Neural cell (in vitro differentiated cells): ENCODE measurements at regions not wholly inside any gene's neighbourhood (a gene's known extent, or its start where the extent isn't known, plus 50 kb on each side); places are given as distances from the start of the nearest gene placed in this dataset.
"Not testable (repeated sequence)": the region's sequence is repeated elsewhere in the genome, so short reads cannot be mapped to it uniquely, and the experiment has no call there.

Experiments used
- H2AFZ ChIP-seq: fragments of 200-600, 300-800 bp; sonication (generic), shearing (Covaris generic); 2 replicates; pipeline ENCODE4 v1.6.0; 2014; ENCODE audit warnings: low read depth, mild to moderate bottlenecking, antibody characterized with exemption, low read length, moderate library complexity
- H3F3A ChIP-seq: fragments of 200-600 bp; shearing (Covaris generic); 2 replicates; pipeline ENCODE4 v1.6.1; 2016; ENCODE audit warnings: mild to moderate bottlenecking, moderate library complexity, mixed read lengths, antibody characterized with exemption, low read length; ENCODE audit not compliant: insufficient read depth, poor library complexity, severe bottlenecking
- H3K27ac ChIP-seq: fragments of 200-600, 300-800 bp; sonication (generic), shearing (Covaris generic); 2 replicates; pipeline ENCODE4 v1.5.1; 2014; ENCODE audit warnings: mild to moderate bottlenecking, low read length, moderate library complexity
- H3K27me3 ChIP-seq: fragments of 300-800, 200-600 bp; sonication (generic), shearing (Covaris generic); 2 replicates; pipeline ENCODE4 v1.6.0; 2014; ENCODE audit warnings: mild to moderate bottlenecking, low read depth, low read length, moderate library complexity; ENCODE audit not compliant: insufficient read depth
- H3K36me3 ChIP-seq: fragments of 300-800, 200-600 bp; sonication (generic), shearing (Covaris generic); 2 replicates; pipeline ENCODE4 v1.5.1; 2014; ENCODE audit warnings: mild to moderate bottlenecking, antibody characterized with exemption, low read length, moderate library complexity; ENCODE audit not compliant: insufficient read depth
- H3K4me2 ChIP-seq: fragments of 300-800, 200-600 bp; sonication (generic), shearing (Covaris generic); 2 replicates; pipeline ENCODE4 v1.6.0; 2014; ENCODE audit warnings: mild to moderate bottlenecking, low read length
- H3K4me3 ChIP-seq: fragments of 300-800, 200-600 bp; sonication (generic), shearing (Covaris generic); 2 replicates; pipeline ENCODE4 v1.5.1; 2014; ENCODE audit warnings: mild to moderate bottlenecking, low read length, moderate library complexity
- H3K79me2 ChIP-seq: fragments of 200-600 bp; shearing (Covaris generic); replicated peaks from 2 replicates; pipeline ENCODE4 v1.6.0; 2014; ENCODE audit warnings: mild to moderate bottlenecking, low read length, moderate library complexity; ENCODE audit not compliant: insufficient read depth
- H3K9ac ChIP-seq: fragments of 300-800, 200-600 bp; sonication (generic), shearing (Covaris generic); 2 replicates; pipeline ENCODE4 v1.6.1; 2016; ENCODE audit warnings: mild to moderate bottlenecking, low read length, mixed read lengths
- H3K9me2 ChIP-seq: fragments of 200-600 bp; shearing (Covaris generic); 2 replicates; pipeline ENCODE4 v1.6.1; 2016; ENCODE audit warnings: mild to moderate bottlenecking, low read length, mixed read lengths; ENCODE audit not compliant: insufficient read depth
- H3K9me3 ChIP-seq: fragments of 200-600, 300-800 bp; sonication (generic), shearing (Covaris generic); 2 replicates; pipeline ENCODE4 v1.6.1; 2016; ENCODE audit warnings: mild to moderate bottlenecking, mixed run types, low read length, moderate library complexity, mixed read lengths
- H4K20me1 ChIP-seq: fragments of 200-600 bp; shearing (Covaris generic); 2 replicates; pipeline ENCODE4 v1.6.1; 2016; ENCODE audit warnings: mild to moderate bottlenecking, mixed run types; ENCODE audit not compliant: insufficient read depth
- EP300 ChIP-seq: fragments of 450-650 bp; conservative IDR thresholded peaks from 2 replicates; pipeline ENCODE4 v1.6.1; 2014; ENCODE audit warnings: antibody characterized with exemption, mild to moderate bottlenecking, moderate library complexity; ENCODE audit not compliant: poor library complexity, severe bottlenecking
- EZH2 ChIP-seq: fragments of 200-600, 300-800 bp; shearing (Covaris generic), sonication (generic); IDR thresholded peaks from 2 replicates; pipeline ENCODE4 v1.6.1; 2014; ENCODE audit warnings: antibody characterized with exemption, low read length, borderline replicate concordance, mild to moderate bottlenecking; ENCODE audit not compliant: insufficient read depth, poor library complexity, severe bottlenecking
- MXI1 ChIP-seq: fragments of 450-650 bp; conservative IDR thresholded peaks from 2 replicates; pipeline ENCODE4 v1.6.1; 2014; ENCODE audit warnings: antibody characterized with exemption, mild to moderate bottlenecking; ENCODE audit not compliant: poor library complexity, severe bottlenecking
- POLR2AphosphoS5 ChIP-seq: IDR thresholded peaks from 2 replicates; pipeline ENCODE4 v1.6.1; 2012
- RAD21 ChIP-seq: fragments of 450-650 bp; conservative IDR thresholded peaks from 2 replicates; pipeline ENCODE4 v1.6.1; 2014; ENCODE audit warnings: antibody characterized with exemption, mild to moderate bottlenecking, moderate library complexity
- REST ChIP-seq: IDR thresholded peaks from 2 replicates; pipeline ENCODE4 v1.6.1; 2012; ENCODE audit warnings: borderline replicate concordance
- SMC3 ChIP-seq: fragments of 450-650 bp; conservative IDR thresholded peaks from 2 replicates; pipeline ENCODE4 v1.6.1; 2014; ENCODE audit warnings: antibody characterized with exemption, mild to moderate bottlenecking, moderate library complexity; ENCODE audit not compliant: poor library complexity
- TAF1 ChIP-seq: IDR thresholded peaks from 2 replicates; pipeline ENCODE4 v1.6.1; 2012; ENCODE audit warnings: low read depth
- TF ChIP-seq, protein P1 (sequence below): fragments of 450-650 bp; IDR thresholded peaks from 2 replicates; pipeline ENCODE4 v1.5.1; 2014; ENCODE audit warnings: antibody characterized with exemption, mild to moderate bottlenecking, moderate library complexity; ENCODE audit not compliant: poor library complexity, severe bottlenecking

- Histone ChIP-seq H3K27me3 (no peaks in the 10 kb centered on the region), H3K27ac (no peak overlapping the region), H3K4me3 (no peak overlapping the region), H3K79me2 (no peaks in the 10 kb centered on the region), H3F3A (no peaks in the 10 kb centered on the region), H3K9ac (no peak overlapping the region), H3K9me2 (no peaks in the 10 kb centered on the region), H2AFZ (no peak overlapping the region), H3K9me3 (no peaks in the 10 kb centered on the region), H4K20me1 (no peaks in the 10 kb centered on the region), H3K4me2 (no peak overlapping the region), H3K36me3 (no peaks in the 10 kb centered on the region)
- TF ChIP-seq EP300 (no peak), POLR2AphosphoS5 (no peak), RAD21 (no peak)
Observed at GRCh38 chr10:125235093-125236069, 75.0 kb upstream of the CTBP2 start.

GRCh38 chr10:125234576-125234975 lies 74.2 kb upstream of the CTBP2 start:
- H4K20me1 ChIP-seq, H3K36me3 ChIP-seq, H3K9me3 ChIP-seq, H3K9me2 ChIP-seq, H2AFZ ChIP-seq, H3K27me3 ChIP-seq, H3K4me2 ChIP-seq, H3F3A ChIP-seq, H3K9ac ChIP-seq, H3K79me2 ChIP-seq, H3K27ac ChIP-seq, H3K4me3 ChIP-seq: not testable (repeated sequence)

- H3K4me3 ChIP-seq = no peak overlapping the region
- H3K9me2 ChIP-seq = no peaks in the 10 kb centered on the region
- TF ChIP-seq RAD21 (no peak), REST (no peak), EZH2 (no peak), TAF1 (no peak), MXI1 (no peak), SMC3 (no peak)
- TF ChIP-seq, protein P1, sequence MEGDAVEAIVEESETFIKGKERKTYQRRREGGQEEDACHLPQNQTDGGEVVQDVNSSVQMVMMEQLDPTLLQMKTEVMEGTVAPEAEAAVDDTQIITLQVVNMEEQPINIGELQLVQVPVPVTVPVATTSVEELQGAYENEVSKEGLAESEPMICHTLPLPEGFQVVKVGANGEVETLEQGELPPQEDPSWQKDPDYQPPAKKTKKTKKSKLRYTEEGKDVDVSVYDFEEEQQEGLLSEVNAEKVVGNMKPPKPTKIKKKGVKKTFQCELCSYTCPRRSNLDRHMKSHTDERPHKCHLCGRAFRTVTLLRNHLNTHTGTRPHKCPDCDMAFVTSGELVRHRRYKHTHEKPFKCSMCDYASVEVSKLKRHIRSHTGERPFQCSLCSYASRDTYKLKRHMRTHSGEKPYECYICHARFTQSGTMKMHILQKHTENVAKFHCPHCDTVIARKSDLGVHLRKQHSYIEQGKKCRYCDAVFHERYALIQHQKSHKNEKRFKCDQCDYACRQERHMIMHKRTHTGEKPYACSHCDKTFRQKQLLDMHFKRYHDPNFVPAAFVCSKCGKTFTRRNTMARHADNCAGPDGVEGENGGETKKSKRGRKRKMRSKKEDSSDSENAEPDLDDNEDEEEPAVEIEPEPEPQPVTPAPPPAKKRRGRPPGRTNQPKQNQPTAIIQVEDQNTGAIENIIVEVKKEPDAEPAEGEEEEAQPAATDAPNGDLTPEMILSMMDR = no peak
- H3K9ac ChIP-seq = no peak overlapping the region
- H3K79me2 ChIP-seq = no peaks in the 10 kb centered on the region
- H3K27me3 ChIP-seq = no peaks in the 10 kb centered on the region
- H3K36me3 ChIP-seq = no peaks in the 10 kb centered on the region
- no peak overlapping the region for H2AFZ ChIP-seq
- H3K9me3 ChIP-seq = no peaks in the 10 kb centered on the region
- no peak overlapping the region for H3K4me2 ChIP-seq
- H3F3A ChIP-seq = no peaks in the 10 kb centered on the region
- no peaks in the 10 kb centered on the region for H4K20me1 ChIP-seq
- H3K27ac ChIP-seq = no peak overlapping the region
Observed at GRCh38 chr10:125233726-125234125, 73.4 kb upstream of the CTBP2 start.
